Neural cell (in vitro differentiated cells): ENCODE measurements at regions not wholly inside any gene's neighbourhood (a gene's known extent, or its start where the extent isn't known, plus 50 kb on each side); places are given as distances from the start of the nearest gene placed in this dataset.

Experiments used
- EP300 ChIP-seq: fragments of 450-650 bp; conservative IDR thresholded peaks from 2 replicates; pipeline ENCODE4 v1.6.1; 2014; ENCODE audit warnings: antibody characterized with exemption, mild to moderate bottlenecking, moderate library complexity; ENCODE audit not compliant: poor library complexity, severe bottlenecking
- EZH2 ChIP-seq: fragments of 200-600, 300-800 bp; shearing (Covaris generic), sonication (generic); IDR thresholded peaks from 2 replicates; pipeline ENCODE4 v1.6.1; 2014; ENCODE audit warnings: antibody characterized with exemption, low read length, borderline replicate concordance, mild to moderate bottlenecking; ENCODE audit not compliant: insufficient read depth, poor library complexity, severe bottlenecking
- POLR2AphosphoS5 ChIP-seq: IDR thresholded peaks from 2 replicates; pipeline ENCODE4 v1.6.1; 2012
- TAF1 ChIP-seq: IDR thresholded peaks from 2 replicates; pipeline ENCODE4 v1.6.1; 2012; ENCODE audit warnings: low read depth
- TF ChIP-seq, protein P1 (sequence below): fragments of 450-650 bp; IDR thresholded peaks from 2 replicates; pipeline ENCODE4 v1.5.1; 2014; ENCODE audit warnings: antibody characterized with exemption, mild to moderate bottlenecking, moderate library complexity; ENCODE audit not compliant: poor library complexity, severe bottlenecking
- TF ChIP-seq, protein P2 (sequence below): IDR thresholded peaks from 2 replicates; pipeline ENCODE4 v1.6.1; 2012; ENCODE audit warnings: borderline replicate concordance

DNA sequence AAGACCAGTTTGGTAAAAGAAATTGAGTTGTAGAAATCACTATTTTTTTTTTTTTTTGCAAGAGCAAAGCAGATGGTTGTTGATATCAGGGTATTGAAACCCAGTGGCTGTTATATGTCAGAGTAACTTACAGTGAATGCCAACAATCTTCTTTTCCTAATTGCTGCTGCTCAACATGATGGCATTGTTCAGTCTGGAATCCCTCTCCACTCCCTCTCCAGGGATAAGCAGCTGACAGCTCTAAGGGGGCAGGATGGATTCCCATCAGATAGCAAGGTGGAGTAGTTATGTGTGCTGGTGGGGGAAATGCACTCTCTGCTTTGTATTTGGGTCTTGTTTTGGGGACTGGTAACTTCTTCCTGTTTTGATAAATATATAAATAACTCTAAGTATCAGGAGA, 200.0 kb downstream of the PIK3C3 start:
- TF ChIP-seq EZH2: no peak
- TF ChIP-seq, protein P1, sequence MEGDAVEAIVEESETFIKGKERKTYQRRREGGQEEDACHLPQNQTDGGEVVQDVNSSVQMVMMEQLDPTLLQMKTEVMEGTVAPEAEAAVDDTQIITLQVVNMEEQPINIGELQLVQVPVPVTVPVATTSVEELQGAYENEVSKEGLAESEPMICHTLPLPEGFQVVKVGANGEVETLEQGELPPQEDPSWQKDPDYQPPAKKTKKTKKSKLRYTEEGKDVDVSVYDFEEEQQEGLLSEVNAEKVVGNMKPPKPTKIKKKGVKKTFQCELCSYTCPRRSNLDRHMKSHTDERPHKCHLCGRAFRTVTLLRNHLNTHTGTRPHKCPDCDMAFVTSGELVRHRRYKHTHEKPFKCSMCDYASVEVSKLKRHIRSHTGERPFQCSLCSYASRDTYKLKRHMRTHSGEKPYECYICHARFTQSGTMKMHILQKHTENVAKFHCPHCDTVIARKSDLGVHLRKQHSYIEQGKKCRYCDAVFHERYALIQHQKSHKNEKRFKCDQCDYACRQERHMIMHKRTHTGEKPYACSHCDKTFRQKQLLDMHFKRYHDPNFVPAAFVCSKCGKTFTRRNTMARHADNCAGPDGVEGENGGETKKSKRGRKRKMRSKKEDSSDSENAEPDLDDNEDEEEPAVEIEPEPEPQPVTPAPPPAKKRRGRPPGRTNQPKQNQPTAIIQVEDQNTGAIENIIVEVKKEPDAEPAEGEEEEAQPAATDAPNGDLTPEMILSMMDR: no peak
- peak; percentile 78 for TF ChIP-seq POLR2AphosphoS5
- no peak for TF ChIP-seq TAF1
- TF ChIP-seq EP300: no peak
- TF ChIP-seq, protein P2, sequence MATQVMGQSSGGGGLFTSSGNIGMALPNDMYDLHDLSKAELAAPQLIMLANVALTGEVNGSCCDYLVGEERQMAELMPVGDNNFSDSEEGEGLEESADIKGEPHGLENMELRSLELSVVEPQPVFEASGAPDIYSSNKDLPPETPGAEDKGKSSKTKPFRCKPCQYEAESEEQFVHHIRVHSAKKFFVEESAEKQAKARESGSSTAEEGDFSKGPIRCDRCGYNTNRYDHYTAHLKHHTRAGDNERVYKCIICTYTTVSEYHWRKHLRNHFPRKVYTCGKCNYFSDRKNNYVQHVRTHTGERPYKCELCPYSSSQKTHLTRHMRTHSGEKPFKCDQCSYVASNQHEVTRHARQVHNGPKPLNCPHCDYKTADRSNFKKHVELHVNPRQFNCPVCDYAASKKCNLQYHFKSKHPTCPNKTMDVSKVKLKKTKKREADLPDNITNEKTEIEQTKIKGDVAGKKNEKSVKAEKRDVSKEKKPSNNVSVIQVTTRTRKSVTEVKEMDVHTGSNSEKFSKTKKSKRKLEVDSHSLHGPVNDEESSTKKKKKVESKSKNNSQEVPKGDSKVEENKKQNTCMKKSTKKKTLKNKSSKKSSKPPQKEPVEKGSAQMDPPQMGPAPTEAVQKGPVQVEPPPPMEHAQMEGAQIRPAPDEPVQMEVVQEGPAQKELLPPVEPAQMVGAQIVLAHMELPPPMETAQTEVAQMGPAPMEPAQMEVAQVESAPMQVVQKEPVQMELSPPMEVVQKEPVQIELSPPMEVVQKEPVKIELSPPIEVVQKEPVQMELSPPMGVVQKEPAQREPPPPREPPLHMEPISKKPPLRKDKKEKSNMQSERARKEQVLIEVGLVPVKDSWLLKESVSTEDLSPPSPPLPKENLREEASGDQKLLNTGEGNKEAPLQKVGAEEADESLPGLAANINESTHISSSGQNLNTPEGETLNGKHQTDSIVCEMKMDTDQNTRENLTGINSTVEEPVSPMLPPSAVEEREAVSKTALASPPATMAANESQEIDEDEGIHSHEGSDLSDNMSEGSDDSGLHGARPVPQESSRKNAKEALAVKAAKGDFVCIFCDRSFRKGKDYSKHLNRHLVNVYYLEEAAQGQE: peak; percentile 99
